Coronary artery (tissue), 2 donors: ENCODE measurements at regions not wholly inside any gene's neighbourhood (a gene's known extent, or its start where the extent isn't known, plus 50 kb on each side); places are given as distances from the start of the nearest gene placed in this dataset.

Experiments used
- DNase-seq: peaks from one replicate; pipeline ENCODE4 v3.0.0-alpha.2; 2017; ENCODE audit warnings: low spot score
- H3K27ac ChIP-seq, 2 donors: fragments of 200-600 bp; sonication (generic); one replicate each; pipeline ENCODE4 v1.5.1; 2016 to 2019
- H3K4me3 ChIP-seq: fragments of 200-600 bp; sonication (generic); 2 replicates; pipeline ENCODE4 v1.5.1; 2016; ENCODE audit warnings: mild to moderate bottlenecking, moderate library complexity
- CTCF ChIP-seq: fragments of 200-600 bp; sonication (generic); IDR thresholded peaks from one replicate; pipeline ENCODE4 v1.5.1; 2019; ENCODE audit warnings: antibody characterized with exemption

DNA sequence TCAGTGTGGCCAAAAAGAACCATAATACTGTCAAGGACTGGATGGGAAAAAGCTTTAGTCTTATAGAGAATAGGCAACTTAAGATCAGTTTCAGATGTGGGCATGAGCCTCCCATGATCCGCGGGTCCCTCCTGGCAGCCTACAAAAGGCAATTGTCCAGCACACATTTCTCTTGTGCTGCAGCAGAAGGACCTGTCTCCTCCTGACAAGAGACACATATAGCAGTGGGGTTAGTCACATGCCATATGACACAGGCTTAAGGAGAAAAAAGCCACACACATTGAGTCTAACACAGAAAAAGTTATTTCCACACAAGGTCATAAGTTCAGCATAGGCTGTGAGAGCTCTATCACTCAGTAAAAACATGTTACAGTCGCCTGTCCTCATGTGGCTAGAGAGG lies 1378.7 kb upstream of the PRR20A start:
- H3K4me3 ChIP-seq, result no peak overlapping the region
- no peak overlapping the region for H3K27ac ChIP-seq
- TF ChIP-seq CTCF, result no peak
- no peak for DNase-seq

DNA sequence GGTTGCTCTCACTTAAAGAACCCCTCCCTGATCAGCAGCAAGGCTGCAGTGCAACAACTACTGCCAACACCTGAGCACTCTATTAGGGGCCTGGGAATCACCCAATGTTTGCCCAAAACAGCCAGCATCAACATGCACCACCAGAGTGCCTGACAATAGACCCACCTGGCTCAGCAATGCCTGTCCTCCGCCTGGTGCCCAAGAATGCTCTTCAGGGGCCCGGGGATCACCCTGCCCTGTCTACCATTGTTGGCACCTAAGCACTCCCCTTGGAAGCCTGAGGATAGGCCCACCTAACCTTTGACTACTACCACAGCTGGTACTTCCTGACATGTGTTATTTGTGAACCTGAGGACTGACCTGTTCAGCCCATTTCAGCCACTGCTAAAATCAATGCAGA lies 1363.1 kb upstream of the PRR20A start:
- H3K4me3 ChIP-seq, result no peak overlapping the region
- no peak for DNase-seq
- TF ChIP-seq CTCF, result no peak
- no peak overlapping the region for H3K27ac ChIP-seq

DNA sequence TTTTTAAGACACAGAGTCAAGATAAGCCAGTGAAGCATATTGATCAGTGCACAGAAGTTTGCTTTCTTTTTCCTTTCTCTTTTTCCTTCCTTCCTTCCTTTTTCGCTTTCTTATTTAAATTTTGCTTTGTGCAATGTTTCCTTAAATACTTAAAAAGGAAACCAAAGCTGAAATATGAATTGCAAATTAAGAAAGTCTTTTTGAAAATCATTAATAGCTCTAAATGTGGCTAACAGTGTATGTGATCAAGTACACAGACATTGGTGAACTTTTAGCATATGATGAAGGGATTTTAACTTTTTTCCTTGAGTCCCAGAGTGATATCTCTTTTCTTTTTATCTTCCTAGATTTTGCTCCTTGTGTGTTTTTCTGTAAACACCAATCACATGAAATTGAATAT lies 1356.9 kb upstream of the PRR20A start:
- TF ChIP-seq CTCF, result no peak
- DNase-seq, result no peak
- Histone ChIP-seq H3K27ac (no peak overlapping the region), H3K4me3 (no peak overlapping the region)

GRCh38 chr13:55788548-55788947 lies 1352.2 kb upstream of the PRR20A start:
- no peak overlapping the region for H3K27ac ChIP-seq
- DNase-seq, result no peak
- no peak for TF ChIP-seq CTCF
- no peak overlapping the region for H3K4me3 ChIP-seq

GRCh38 chr13:55792544-55793193 lies 1348.0 kb upstream of the PRR20A start:
- no peak for TF ChIP-seq CTCF
- Histone ChIP-seq H3K4me3 (no peak overlapping the region), H3K27ac (no peak overlapping the region)
- DNase-seq, result no peak

DNA sequence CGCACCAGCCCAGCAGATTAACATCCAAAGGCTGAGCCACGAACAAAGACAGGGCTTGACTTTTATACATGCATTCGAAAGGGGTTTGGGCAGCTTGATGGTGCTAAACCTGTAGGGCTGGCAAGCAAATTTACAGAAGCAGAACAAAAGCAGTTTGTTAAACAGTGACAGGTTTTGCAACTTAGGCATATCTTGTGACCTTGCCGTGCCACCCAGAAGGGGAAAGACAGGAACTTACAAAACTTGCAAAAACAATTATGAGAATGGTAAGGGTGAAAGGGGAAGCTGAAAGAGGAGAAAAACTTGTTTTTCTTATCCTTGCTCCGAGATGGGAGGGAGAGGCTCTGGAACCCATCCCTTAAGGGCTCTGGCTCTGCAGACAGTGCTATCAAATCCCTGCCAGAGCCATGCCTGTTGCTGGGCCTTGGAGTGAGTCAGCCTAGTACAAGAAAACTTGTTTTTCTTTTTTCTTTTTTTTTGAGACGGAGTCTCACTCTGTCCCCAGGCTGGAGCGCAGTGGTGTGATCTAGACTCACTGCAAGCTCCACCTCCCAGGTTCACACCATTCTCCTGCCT lies 1325.2 kb upstream of the PRR20A start:
- TF ChIP-seq CTCF, result no peak
- no peak overlapping the region for H3K27ac ChIP-seq
- no peak for DNase-seq
- H3K4me3 ChIP-seq, result no peak overlapping the region

GRCh38 chr13:55816976-55817601 lies 1323.6 kb upstream of the PRR20A start:
- Histone ChIP-seq H3K27ac (no peak overlapping the region), H3K4me3 (no peak overlapping the region)
- DNase-seq, result no peak
- no peak for TF ChIP-seq CTCF
